T-cell (primary cell): ENCODE measurements at regions not wholly inside any gene's neighbourhood (a gene's known extent, or its start where the extent isn't known, plus 50 kb on each side); places are given as distances from the start of the nearest gene placed in this dataset.

ENCODE experiments used
- ATAC-seq, 4 experiments: fragments of 200-7000 bp in 3 of 4; fragments of 150-1000 bp in 1 of 4; cut with Tn5 transposase; replicated peaks in 1 of 4; 1 replicate in 3 of 4; 2 replicates in 1 of 4; pipeline ENCODE4 v1.10.0; 2021; ENCODE audit warnings: moderate library complexity in 3 of 4, mild to moderate bottlenecking in 2 of 4, moderate number of reproducible peaks in 1 of 4
- CTCF ChIA-PET, 2 donors: fragments of 300-600 bp; sonication (Branson Sonifier 250); formaldehyde crosslinking; loops; one replicate each; lab custom pipeline; 2022; ENCODE audit warnings: antibody characterized with exemption in 2 of 2; lab: Charles Lee
- POLR2A ChIA-PET, 2 donors: fragments of 300-600 bp; sonication (Branson Sonifier 250); formaldehyde crosslinking; loops; one replicate each; lab custom pipeline; 2022; ENCODE audit warnings: antibody characterized with exemption in 2 of 2; lab: Charles Lee
- DNase-seq, 35 experiments: peaks; one replicate each; pipeline versions ENCODE4 v3.0.0 to v3.0.0-alpha.2; 2013 to 2023
- H3K27ac ChIP-seq: one replicate; pipeline ENCODE4 v1.5.1; 2013; ENCODE audit warnings: low read length
- H3K27me3 ChIP-seq, 2 experiments: replicated peaks in 1 of 2; 1 replicate in 1 of 2; 2 replicates in 1 of 2; pipeline versions ENCODE4 v1.6.1 to v1.7.0; 2013; ENCODE audit warnings: low read length in 1 of 2, mixed read lengths in 1 of 2; ENCODE audit not compliant: control insufficient read depth in 2 of 2, insufficient read depth in 2 of 2; ENCODE audit errors: extremely low read depth in 1 of 2
- H3K36me3 ChIP-seq, 2 donors: 1 replicate in 1 of 2; 2 replicates in 1 of 2; pipeline versions ENCODE4 v1.6.1 to v1.7.0; 2013; ENCODE audit warnings: low read length in 1 of 2; ENCODE audit not compliant: control insufficient read depth in 2 of 2, insufficient read depth in 1 of 2; ENCODE audit errors: extremely low read depth in 1 of 2
- H3K4me1 ChIP-seq, 2 experiments: 1 replicate in 1 of 2; 2 replicates in 1 of 2; pipeline versions ENCODE4 v1.6.1 to v1.7.0; 2013; ENCODE audit warnings: low read length in 2 of 2, mixed read lengths in 1 of 2; ENCODE audit not compliant: insufficient read depth in 2 of 2, control insufficient read depth in 1 of 2; ENCODE audit errors: extremely low read depth in 1 of 2
- H3K4me3 ChIP-seq, 2 donors: 1 replicate in 1 of 2; 2 replicates in 1 of 2; pipeline versions ENCODE4 v1.5.1 to v1.7.0; 2013; ENCODE audit warnings: mild to moderate bottlenecking in 2 of 2, low read length in 1 of 2, moderate library complexity in 1 of 2; ENCODE audit not compliant: control insufficient read depth in 1 of 2; ENCODE audit errors: extremely low read depth in 1 of 2
- H3K9me3 ChIP-seq: 2 replicates; pipeline ENCODE4 v1.7.0; 2013
- H3K27ac Mint-ChIP-seq, 2 donors: one replicate each; pipeline ENCODE4 v1.8.0; 2020 to 2021; ENCODE audit warnings: mild to moderate bottlenecking in 2 of 2, mixed read lengths in 2 of 2
- H3K27me3 Mint-ChIP-seq, 2 donors: one replicate each; pipeline ENCODE4 v1.8.0; 2021 to 2022; ENCODE audit warnings: mixed read lengths in 2 of 2
- H3K36me3 Mint-ChIP-seq: one replicate; pipeline ENCODE4 v1.8.0; 2021; ENCODE audit warnings: mixed read lengths
- H3K4me1 Mint-ChIP-seq, 3 donors: one replicate each; pipeline ENCODE4 v1.8.0; 2020 to 2022; ENCODE audit warnings: mixed read lengths in 3 of 3, mild to moderate bottlenecking in 1 of 3
- H3K4me3 Mint-ChIP-seq, 3 donors: one replicate each; pipeline ENCODE4 v1.8.0; 2020 to 2022; ENCODE audit warnings: mild to moderate bottlenecking in 3 of 3, mixed read lengths in 3 of 3, moderate library complexity in 3 of 3
- H3K9me3 Mint-ChIP-seq, 3 donors: one replicate each; pipeline ENCODE4 v1.8.0; 2020 to 2022; ENCODE audit warnings: mixed read lengths in 3 of 3
- WGBS: methylation state at CpG from one replicate; pipeline ENCODE4 v1.1.5; 2013; ENCODE audit warnings: missing lambda C conversion rate; ENCODE audit not compliant: insufficient coverage; 5-methylcytosine and 5-hydroxymethylcytosine counted together

- H3K4me3 ChIP-seq: no peak overlapping the region
- ChIA-PET CTCF (no interaction called here), POLR2A (no interaction called here)
- no peak for DNase-seq
- H3K27ac Mint-ChIP-seq: no peak overlapping the region
- no peak overlapping the region for H3K4me3 Mint-ChIP-seq
- no peaks in the 10 kb centered on the region for H3K9me3 ChIP-seq
- H3K4me1 ChIP-seq: no peaks in the 10 kb centered on the region
- H3K27me3 ChIP-seq: no peaks in the 10 kb centered on the region
- H3K36me3 Mint-ChIP-seq: no peaks in the 10 kb centered on the region
- WGBS: 86% methylated on average over 5 of the region's 5 CpGs
- H3K36me3 ChIP-seq: no peaks in the 10 kb centered on the region
- H3K9me3 Mint-ChIP-seq: no peaks in the 10 kb centered on the region
- no peaks in the 10 kb centered on the region for H3K27me3 Mint-ChIP-seq
- ATAC-seq: no peak
- no peaks in the 10 kb centered on the region for H3K4me1 Mint-ChIP-seq
- H3K27ac ChIP-seq: no peak overlapping the region
These were observed 278.0 kb upstream of the BOD1L1 start for GRCh38 chr4:13905543-13905942.

GRCh38 chr4:13906727-13907126 lies 279.2 kb upstream of the BOD1L1 start:
- no peak overlapping the region for H3K4me3 ChIP-seq
- CTCF ChIA-PET: no interaction called here
- no peaks in the 10 kb centered on the region for H3K36me3 ChIP-seq
- H3K9me3 ChIP-seq: no peaks in the 10 kb centered on the region
- Mint-ChIP-seq H3K9me3 (no peaks in the 10 kb centered on the region), H3K27me3 (peaks cover 0 to 3% of the 10 kb centered on the region in 2 donors), H3K4me3 (no peak overlapping the region), H3K4me1 (no peaks in the 10 kb centered on the region), H3K27ac (no peak overlapping the region), H3K36me3 (no peaks in the 10 kb centered on the region)
- ATAC-seq (no peak), DNase-seq (no peak)
- POLR2A ChIA-PET: no interaction called here
- no peak overlapping the region for H3K27ac ChIP-seq
- no CpG with 5 or more reads among the region's 3 CpGs for WGBS
- no peaks in the 10 kb centered on the region for H3K27me3 ChIP-seq
- H3K4me1 ChIP-seq: no peaks in the 10 kb centered on the region

- ATAC-seq (no peak), DNase-seq (no peak)
- Mint-ChIP-seq H3K27me3 (peaks cover 0 to 3% of the 10 kb centered on the region in 2 donors), H3K27ac (no peak overlapping the region), H3K9me3 (no peaks in the 10 kb centered on the region), H3K4me1 (no peaks in the 10 kb centered on the region), H3K4me3 (no peak overlapping the region), H3K36me3 (no peaks in the 10 kb centered on the region)
- Histone ChIP-seq H3K4me3 (no peak overlapping the region), H3K27me3 (no peaks in the 10 kb centered on the region), H3K9me3 (no peaks in the 10 kb centered on the region), H3K4me1 (no peaks in the 10 kb centered on the region), H3K27ac (no peak overlapping the region), H3K36me3 (no peaks in the 10 kb centered on the region)
- CTCF ChIA-PET: interaction anchor here in 1 of 2 donors (0.6 kb wide), 1 partner anchor 18 kb away, joined by 8 read pairs; no protein-coding TSS in a partner anchor
- POLR2A ChIA-PET: no interaction called here
- WGBS: no CpG with 5 or more reads among the region's 1 CpG
These were observed 279.8 kb upstream of the BOD1L1 start for GRCh38 chr4:13907255-13907751.

- no peaks in the 10 kb centered on the region for H3K4me1 Mint-ChIP-seq
- DNase-seq (no peak), ATAC-seq (no peak)
- no peaks in the 10 kb centered on the region for H3K4me1 ChIP-seq
- no peak overlapping the region for H3K4me3 Mint-ChIP-seq
- no peak overlapping the region for H3K27ac ChIP-seq
- POLR2A ChIA-PET: no interaction called here
- no peak overlapping the region for H3K4me3 ChIP-seq
- CTCF ChIA-PET: no interaction called here
- H3K9me3 Mint-ChIP-seq: no peaks in the 10 kb centered on the region
- H3K36me3 ChIP-seq: no peaks in the 10 kb centered on the region
- no peak overlapping the region for H3K27ac Mint-ChIP-seq
- WGBS: no CpG with 5 or more reads among the region's 2 CpGs
- H3K36me3 Mint-ChIP-seq: no peaks in the 10 kb centered on the region
- H3K27me3 Mint-ChIP-seq: peaks cover 0 to 3% of the 10 kb centered on the region in 2 donors
- H3K9me3 ChIP-seq: no peaks in the 10 kb centered on the region
- H3K27me3 ChIP-seq: no peaks in the 10 kb centered on the region
These were observed 280.9 kb upstream of the BOD1L1 start for GRCh38 chr4:13908455-13908854.

GRCh38 chr4:13910556-13910955 lies 283.0 kb upstream of the BOD1L1 start:
- Histone ChIP-seq H3K36me3 (no peaks in the 10 kb centered on the region), H3K4me3 (no peak overlapping the region), H3K9me3 (no peaks in the 10 kb centered on the region), H3K27ac (no peak overlapping the region), H3K4me1 (no peaks in the 10 kb centered on the region), H3K27me3 (no peaks in the 10 kb centered on the region)
- no peak for ATAC-seq
- POLR2A ChIA-PET: no interaction called here
- Mint-ChIP-seq H3K27ac (no peak overlapping the region), H3K36me3 (no peaks in the 10 kb centered on the region), H3K4me1 (no peaks in the 10 kb centered on the region), H3K4me3 (no peak overlapping the region), H3K27me3 (peaks cover 0 to 7% of the 10 kb centered on the region in 2 donors), H3K9me3 (no peaks in the 10 kb centered on the region)
- CTCF ChIA-PET: no interaction called here
- DNase-seq: no peak

GRCh38 chr4:13911256-13911655 lies 283.7 kb upstream of the BOD1L1 start:
- POLR2A ChIA-PET: no interaction called here
- no peak overlapping the region for H3K4me3 ChIP-seq
- no peak overlapping the region for H3K27ac Mint-ChIP-seq
- H3K36me3 ChIP-seq: no peaks in the 10 kb centered on the region
- no peak for DNase-seq
- H3K27ac ChIP-seq: no peak overlapping the region
- no peaks in the 10 kb centered on the region for H3K36me3 Mint-ChIP-seq
- ATAC-seq: no peak
- H3K9me3 Mint-ChIP-seq: no peaks in the 10 kb centered on the region
- peaks cover 0 to 7% of the 10 kb centered on the region in 2 donors for H3K27me3 Mint-ChIP-seq
- CTCF ChIA-PET: no interaction called here
- no peaks in the 10 kb centered on the region for H3K4me1 ChIP-seq
- no peaks in the 10 kb centered on the region for H3K27me3 ChIP-seq
- H3K9me3 ChIP-seq: no peaks in the 10 kb centered on the region
- no peaks in the 10 kb centered on the region for H3K4me1 Mint-ChIP-seq
- H3K4me3 Mint-ChIP-seq: no peak overlapping the region

- CTCF ChIA-PET: no interaction called here
- POLR2A ChIA-PET: no interaction called here
- ATAC-seq (no peak), DNase-seq (no peak)
- no peaks in the 10 kb centered on the region for H3K27me3 ChIP-seq
- Mint-ChIP-seq H3K4me1 (no peaks in the 10 kb centered on the region), H3K9me3 (no peaks in the 10 kb centered on the region), H3K27ac (no peak overlapping the region), H3K36me3 (no peaks in the 10 kb centered on the region), H3K4me3 (no peak overlapping the region), H3K27me3 (peaks cover 0 to 7% of the 10 kb centered on the region in 2 donors)
- H3K27ac ChIP-seq: no peak overlapping the region
- no peaks in the 10 kb centered on the region for H3K36me3 ChIP-seq
- H3K9me3 ChIP-seq: no peaks in the 10 kb centered on the region
- WGBS: no CpG with 5 or more reads among the region's 2 CpGs
- no peak overlapping the region for H3K4me3 ChIP-seq
- H3K4me1 ChIP-seq: no peaks in the 10 kb centered on the region
These were observed 285.0 kb upstream of the BOD1L1 start for GRCh38 chr4:13912436-13912925.
